ENCODE measurements at regions not wholly inside any gene's neighbourhood (a gene's known extent, or its start where the extent isn't known, plus 50 kb on each side); places are given as distances from the start of the nearest gene placed in this dataset.

- no peak for TF ChIP-seq POLR2AphosphoS5 (IDR thresholded peaks at IDR 0.05; ENCODE audit: low read depth, low read length)
- TF ChIP-seq TAF1 (IDR thresholded peaks at IDR 0.05; ENCODE audit: low read depth, low read length): no peak
- TF ChIP-seq POLR2A (IDR thresholded peaks at IDR 0.05; ENCODE audit: low read depth, low read length): no peak
- TF ChIP-seq SPI1 (IDR thresholded peaks at IDR 0.05; ENCODE audit: low read depth, low read length): no peak
Observed at GRCh38 chr1:4449972-4450371, 204.4 kb upstream of the AJAP1 start.
